ENCODE measurements at regions not wholly inside any gene's neighbourhood (a gene's known extent, or its start where the extent isn't known, plus 50 kb on each side); places are given as distances from the start of the nearest gene placed in this dataset.
"Not testable (repeated sequence)": the region's sequence is repeated elsewhere in the genome, so short reads cannot be mapped to it uniquely, and the experiment has no call there.

GRCh38 chr3:75433295-75433694 is 230.8 kb upstream of the FRG2C start:
- TF ChIP-seq, protein P1, sequence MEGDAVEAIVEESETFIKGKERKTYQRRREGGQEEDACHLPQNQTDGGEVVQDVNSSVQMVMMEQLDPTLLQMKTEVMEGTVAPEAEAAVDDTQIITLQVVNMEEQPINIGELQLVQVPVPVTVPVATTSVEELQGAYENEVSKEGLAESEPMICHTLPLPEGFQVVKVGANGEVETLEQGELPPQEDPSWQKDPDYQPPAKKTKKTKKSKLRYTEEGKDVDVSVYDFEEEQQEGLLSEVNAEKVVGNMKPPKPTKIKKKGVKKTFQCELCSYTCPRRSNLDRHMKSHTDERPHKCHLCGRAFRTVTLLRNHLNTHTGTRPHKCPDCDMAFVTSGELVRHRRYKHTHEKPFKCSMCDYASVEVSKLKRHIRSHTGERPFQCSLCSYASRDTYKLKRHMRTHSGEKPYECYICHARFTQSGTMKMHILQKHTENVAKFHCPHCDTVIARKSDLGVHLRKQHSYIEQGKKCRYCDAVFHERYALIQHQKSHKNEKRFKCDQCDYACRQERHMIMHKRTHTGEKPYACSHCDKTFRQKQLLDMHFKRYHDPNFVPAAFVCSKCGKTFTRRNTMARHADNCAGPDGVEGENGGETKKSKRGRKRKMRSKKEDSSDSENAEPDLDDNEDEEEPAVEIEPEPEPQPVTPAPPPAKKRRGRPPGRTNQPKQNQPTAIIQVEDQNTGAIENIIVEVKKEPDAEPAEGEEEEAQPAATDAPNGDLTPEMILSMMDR (IDR thresholded peaks at IDR 0.05): not testable (repeated sequence)
- TF ChIP-seq POLR2A, EP300 (IDR thresholded peaks at IDR 0.05): not testable (repeated sequence)
